HEK293 (cell line): ENCODE measurements at regions not wholly inside any gene's neighbourhood (a gene's known extent, or its start where the extent isn't known, plus 50 kb on each side); places are given as distances from the start of the nearest gene placed in this dataset.

Source experiments
- CTCF ChIA-PET: fragments of 350-600 bp; formaldehyde crosslinking; extraction: SDS; loops from one replicate; lab custom pipeline; 2021; ENCODE audit warnings: antibody characterized with exemption; lab: Yijun Ruan, JAX
- POLR2A ChIA-PET: fragments of 300-600 bp; formaldehyde crosslinking; extraction: SDS; loops from one replicate; lab custom pipeline; 2020; ENCODE audit warnings: antibody characterized with exemption, inconsistent platforms; lab: Yijun Ruan, JAX
- H3K27ac ChIP-seq: fragments of 200-500 bp; sonication (Bioruptor generic); 2 replicates; pipeline ENCODE4 v1.5.1; 2014; ENCODE audit warnings: low read depth, low read length, control low read depth, inconsistent platforms; ENCODE audit errors: extremely low read depth
- H3K36me3 ChIP-seq, 2 experiments: fragments of 200-500 bp in 1 of 2; sonication (Bioruptor generic) in 1 of 2; 1 replicate in 1 of 2; 2 replicates in 1 of 2; pipeline ENCODE4 v1.5.1; 2014 to 2017; ENCODE audit warnings: inconsistent platforms in 2 of 2, low read length in 2 of 2; ENCODE audit not compliant: control insufficient read depth in 2 of 2, insufficient read depth in 1 of 2
- H3K4me1 ChIP-seq: fragments of 200-500 bp; sonication (Bioruptor generic); 2 replicates; pipeline ENCODE4 v1.5.1; 2014; ENCODE audit warnings: mild to moderate bottlenecking, low read length, inconsistent platforms; ENCODE audit not compliant: control insufficient read depth, insufficient read depth
- H3K4me3 ChIP-seq: 2 replicates; pipeline ENCODE4 v1.5.1; 2011; ENCODE audit warnings: low read depth, mild to moderate bottlenecking, control low read depth, low read length, moderate library complexity
- H3K9me3 ChIP-seq: fragments of 200-500 bp; sonication (Bioruptor generic); 2 replicates; pipeline ENCODE4 v1.5.1; 2014; ENCODE audit warnings: low read depth, low read length, inconsistent platforms; ENCODE audit not compliant: control insufficient read depth, insufficient read depth
- PBX3 ChIP-seq: sonication (generic); formaldehyde crosslinking; IDR thresholded peaks from 2 replicates; pipeline ENCODE4 v1.8.1; 2022; ENCODE audit warnings: mild to moderate bottlenecking, moderate library complexity, missing genetic modification reagents
- TRIM28 ChIP-seq: IDR thresholded peaks from 2 replicates; pipeline ENCODE4 v1.6.1; 2011; ENCODE audit warnings: low read length, control low read depth, borderline replicate concordance
- ZBTB1 ChIP-seq: fragments of 450-650 bp; formaldehyde crosslinking; IDR thresholded peaks from 2 replicates; pipeline ENCODE4 v1.5.1; 2016; ENCODE audit warnings: missing biosample characterization, missing genetic modification characterization
- ZBTB17 ChIP-seq: fragments of 450-650 bp; formaldehyde crosslinking; IDR thresholded peaks from 2 replicates; pipeline ENCODE4 v1.5.1; 2016; ENCODE audit warnings: missing biosample characterization, missing genetic modification characterization
- ZFHX2 ChIP-seq: fragments of 450-650 bp; formaldehyde crosslinking; conservative IDR thresholded peaks from 2 replicates; pipeline ENCODE4 v1.5.1; 2016; ENCODE audit warnings: missing biosample characterization, missing genetic modification characterization
- ZNF10 ChIP-seq: fragments of 450-650 bp; formaldehyde crosslinking; IDR thresholded peaks from 2 replicates; pipeline ENCODE4 v1.5.1; 2017; ENCODE audit warnings: missing biosample characterization, missing genetic modification characterization
- ZNF121 ChIP-seq: fragments of 450-650 bp; formaldehyde crosslinking; IDR thresholded peaks from 2 replicates; pipeline ENCODE4 v1.5.1; 2016; ENCODE audit warnings: missing biosample characterization, missing genetic modification characterization
- ZNF16 ChIP-seq: fragments of 450-650 bp; formaldehyde crosslinking; IDR thresholded peaks from 2 replicates; pipeline ENCODE4 v1.5.1; 2016; ENCODE audit warnings: low read depth, missing biosample characterization, missing genetic modification characterization
- ZNF174 ChIP-seq: fragments of 450-650 bp; formaldehyde crosslinking; IDR thresholded peaks from 2 replicates; pipeline ENCODE4 v1.5.0; 2017; ENCODE audit warnings: missing biosample characterization, mild to moderate bottlenecking, missing genetic modification characterization
- ZNF221 ChIP-seq: fragments of 450-650 bp; formaldehyde crosslinking; IDR thresholded peaks from 2 replicates; pipeline ENCODE4 v1.5.1; 2017; ENCODE audit warnings: missing biosample characterization, missing genetic modification characterization, borderline replicate concordance
- ZNF223 ChIP-seq: fragments of 450-650 bp; formaldehyde crosslinking; IDR thresholded peaks from 2 replicates; pipeline ENCODE4 v1.5.1; 2016; ENCODE audit warnings: missing biosample characterization, missing genetic modification characterization
- ZNF341 ChIP-seq: fragments of 450-650 bp; formaldehyde crosslinking; IDR thresholded peaks from 2 replicates; pipeline ENCODE4; 2016; ENCODE audit warnings: low read depth, missing biosample characterization, missing genetic modification characterization
- ZNF354C ChIP-seq: fragments of 450-650 bp; formaldehyde crosslinking; IDR thresholded peaks from 2 replicates; pipeline ENCODE4 v1.5.1; 2016; ENCODE audit warnings: missing biosample characterization, missing genetic modification characterization, low read depth, borderline replicate concordance
- ZNF37A ChIP-seq: fragments of 450-650 bp; IDR thresholded peaks from 2 replicates; pipeline ENCODE4 v1.5.1; 2018; ENCODE audit warnings: missing biosample characterization, missing genetic modification characterization
- ZNF521 ChIP-seq: fragments of 450-650 bp; formaldehyde crosslinking; IDR thresholded peaks from 2 replicates; pipeline ENCODE4 v1.5.1; 2017; ENCODE audit warnings: missing biosample characterization, mild to moderate bottlenecking, missing genetic modification characterization
- ZNF621 ChIP-seq: fragments of 450-650 bp; formaldehyde crosslinking; IDR thresholded peaks from 2 replicates; pipeline ENCODE4 v1.5.1; 2017; ENCODE audit warnings: missing biosample characterization, missing genetic modification characterization
- ZNF654 ChIP-seq: fragments of 450-650 bp; formaldehyde crosslinking; IDR thresholded peaks from 2 replicates; pipeline ENCODE4 v1.5.1; 2016; ENCODE audit warnings: low read depth, missing biosample characterization, missing genetic modification characterization
- ZSCAN23 ChIP-seq: fragments of 450-650 bp; formaldehyde crosslinking; IDR thresholded peaks from 2 replicates; pipeline ENCODE4 v1.5.1; 2016; ENCODE audit warnings: missing biosample characterization, missing genetic modification characterization
- TF ChIP-seq, protein P1 (sequence below): fragments of 450-650 bp; formaldehyde crosslinking; conservative IDR thresholded peaks from 2 replicates; pipeline ENCODE4 v1.5.1; 2016; ENCODE audit warnings: low read depth, missing biosample characterization, missing genetic modification characterization
- TF ChIP-seq, protein P2 (sequence below): fragments of 450-650 bp; formaldehyde crosslinking; IDR thresholded peaks from 2 replicates; pipeline ENCODE4 v1.5.1; 2016; ENCODE audit warnings: missing biosample characterization, missing genetic modification characterization
- TF ChIP-seq, protein P3 (sequence below): fragments of 450-650 bp; formaldehyde crosslinking; IDR thresholded peaks from 2 replicates; pipeline ENCODE4 v1.5.1; 2017; ENCODE audit warnings: missing biosample characterization, missing genetic modification characterization

GRCh38 chr5:8247049-8247899 lies 378.3 kb downstream of the MTRR start (continued):
- no peak for TF ChIP-seq ZNF37A (tag by site-specific recombination)
- no peak for TF ChIP-seq ZNF354C (tag by site-specific recombination)

- no peaks in the 10 kb centered on the region for H3K9me3 ChIP-seq
- ChIA-PET CTCF (interaction anchor here (1.1 kb wide), 1 partner anchor 87 kb away, joined by 3 read pairs; no protein-coding TSS in a partner anchor), POLR2A (interaction anchor here (0.6 kb wide), 1 partner anchor 406 kb away, joined by 3 read pairs; no protein-coding TSS in a partner anchor)
- H3K36me3 ChIP-seq = no peaks in the 10 kb centered on the region
- no peaks in the 10 kb centered on the region for H3K4me1 ChIP-seq
- no peak overlapping the region for H3K4me3 ChIP-seq
- no peak overlapping the region for H3K27ac ChIP-seq
- TF ChIP-seq ZNF174 (tag by site-specific recombination) = no peak
- no peak for TF ChIP-seq ZNF16 (tag by site-specific recombination)
- no peak for TF ChIP-seq PBX3 (CRISPR knock-in tag)
- TF ChIP-seq ZSCAN23 (tag by site-specific recombination) = no peak
- TF ChIP-seq ZNF521 (tag by site-specific recombination) = no peak
- TF ChIP-seq, protein P1, sequence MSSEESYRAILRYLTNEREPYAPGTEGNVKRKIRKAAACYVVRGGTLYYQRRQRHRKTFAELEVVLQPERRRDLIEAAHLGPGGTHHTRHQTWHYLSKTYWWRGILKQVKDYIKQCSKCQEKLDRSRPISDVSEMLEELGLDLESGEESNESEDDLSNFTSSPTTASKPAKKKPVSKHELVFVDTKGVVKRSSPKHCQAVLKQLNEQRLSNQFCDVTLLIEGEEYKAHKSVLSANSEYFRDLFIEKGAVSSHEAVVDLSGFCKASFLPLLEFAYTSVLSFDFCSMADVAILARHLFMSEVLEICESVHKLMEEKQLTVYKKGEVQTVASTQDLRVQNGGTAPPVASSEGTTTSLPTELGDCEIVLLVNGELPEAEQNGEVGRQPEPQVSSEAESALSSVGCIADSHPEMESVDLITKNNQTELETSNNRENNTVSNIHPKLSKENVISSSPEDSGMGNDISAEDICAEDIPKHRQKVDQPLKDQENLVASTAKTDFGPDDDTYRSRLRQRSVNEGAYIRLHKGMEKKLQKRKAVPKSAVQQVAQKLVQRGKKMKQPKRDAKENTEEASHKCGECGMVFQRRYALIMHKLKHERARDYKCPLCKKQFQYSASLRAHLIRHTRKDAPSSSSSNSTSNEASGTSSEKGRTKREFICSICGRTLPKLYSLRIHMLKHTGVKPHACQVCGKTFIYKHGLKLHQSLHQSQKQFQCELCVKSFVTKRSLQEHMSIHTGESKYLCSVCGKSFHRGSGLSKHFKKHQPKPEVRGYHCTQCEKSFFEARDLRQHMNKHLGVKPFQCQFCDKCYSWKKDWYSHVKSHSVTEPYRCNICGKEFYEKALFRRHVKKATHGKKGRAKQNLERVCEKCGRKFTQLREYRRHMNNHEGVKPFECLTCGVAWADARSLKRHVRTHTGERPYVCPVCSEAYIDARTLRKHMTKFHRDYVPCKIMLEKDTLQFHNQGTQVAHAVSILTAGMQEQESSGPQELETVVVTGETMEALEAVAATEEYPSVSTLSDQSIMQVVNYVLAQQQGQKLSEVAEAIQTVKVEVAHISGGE = no peak
- no peak for TF ChIP-seq ZNF121 (tag by site-specific recombination)
- no peak for TF ChIP-seq ZNF341
- no peak for TF ChIP-seq ZNF37A (tag by site-specific recombination)
- TF ChIP-seq ZNF654 (tag by site-specific recombination) = no peak
- TF ChIP-seq ZNF223 (tag by site-specific recombination) = no peak
- no peak for TF ChIP-seq ZNF621 (tag by site-specific recombination)
- no peak for TF ChIP-seq ZFHX2 (tag by site-specific recombination)
- TF ChIP-seq ZBTB17 (tag by site-specific recombination) = no peak
- TF ChIP-seq, protein P2, sequence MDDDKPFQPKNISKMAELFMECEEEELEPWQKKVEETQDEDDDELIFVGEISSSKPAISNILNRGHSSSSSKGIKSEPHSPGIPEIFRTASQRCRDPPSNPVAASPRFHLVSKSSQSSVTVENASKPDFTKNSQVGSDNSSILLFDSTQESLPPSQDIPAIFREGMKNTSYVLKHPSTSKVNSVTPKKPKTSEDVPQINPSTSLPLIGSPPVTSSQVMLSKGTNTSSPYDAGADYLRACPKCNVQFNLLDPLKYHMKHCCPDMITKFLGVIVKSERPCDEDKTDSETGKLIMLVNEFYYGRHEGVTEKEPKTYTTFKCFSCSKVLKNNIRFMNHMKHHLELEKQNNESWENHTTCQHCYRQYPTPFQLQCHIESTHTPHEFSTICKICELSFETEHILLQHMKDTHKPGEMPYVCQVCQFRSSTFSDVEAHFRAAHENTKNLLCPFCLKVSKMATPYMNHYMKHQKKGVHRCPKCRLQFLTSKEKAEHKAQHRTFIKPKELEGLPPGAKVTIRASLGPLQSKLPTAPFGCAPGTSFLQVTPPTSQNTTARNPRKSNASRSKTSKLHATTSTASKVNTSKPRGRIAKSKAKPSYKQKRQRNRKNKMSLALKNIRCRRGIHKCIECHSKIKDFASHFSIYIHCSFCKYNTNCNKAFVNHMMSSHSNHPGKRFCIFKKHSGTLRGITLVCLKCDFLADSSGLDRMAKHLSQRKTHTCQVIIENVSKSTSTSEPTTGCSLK (tag by site-specific recombination) = no peak
- TF ChIP-seq ZNF221 = no peak
- TF ChIP-seq ZBTB1 (tag by site-specific recombination) = no peak
- TF ChIP-seq TRIM28 = no peak
- TF ChIP-seq ZNF10 (tag by site-specific recombination) = no peak
- TF ChIP-seq, protein P3, sequence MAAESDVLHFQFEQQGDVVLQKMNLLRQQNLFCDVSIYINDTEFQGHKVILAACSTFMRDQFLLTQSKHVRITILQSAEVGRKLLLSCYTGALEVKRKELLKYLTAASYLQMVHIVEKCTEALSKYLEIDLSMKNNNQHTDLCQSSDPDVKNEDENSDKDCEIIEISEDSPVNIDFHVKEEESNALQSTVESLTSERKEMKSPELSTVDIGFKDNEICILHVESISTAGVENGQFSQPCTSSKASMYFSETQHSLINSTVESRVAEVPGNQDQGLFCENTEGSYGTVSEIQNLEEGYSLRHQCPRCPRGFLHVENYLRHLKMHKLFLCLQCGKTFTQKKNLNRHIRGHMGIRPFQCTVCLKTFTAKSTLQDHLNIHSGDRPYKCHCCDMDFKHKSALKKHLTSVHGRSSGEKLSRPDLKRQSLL (tag by site-specific recombination) = no peak
- TF ChIP-seq, all 188 proteins: peak for 0
Observed at GRCh38 chr5:8253376-8253775, 384.4 kb downstream of the MTRR start.
